ENCODE measurements at regions not wholly inside any gene's neighbourhood (a gene's known extent, or its start where the extent isn't known, plus 50 kb on each side); places are given as distances from the start of the nearest gene placed in this dataset.

DNA sequence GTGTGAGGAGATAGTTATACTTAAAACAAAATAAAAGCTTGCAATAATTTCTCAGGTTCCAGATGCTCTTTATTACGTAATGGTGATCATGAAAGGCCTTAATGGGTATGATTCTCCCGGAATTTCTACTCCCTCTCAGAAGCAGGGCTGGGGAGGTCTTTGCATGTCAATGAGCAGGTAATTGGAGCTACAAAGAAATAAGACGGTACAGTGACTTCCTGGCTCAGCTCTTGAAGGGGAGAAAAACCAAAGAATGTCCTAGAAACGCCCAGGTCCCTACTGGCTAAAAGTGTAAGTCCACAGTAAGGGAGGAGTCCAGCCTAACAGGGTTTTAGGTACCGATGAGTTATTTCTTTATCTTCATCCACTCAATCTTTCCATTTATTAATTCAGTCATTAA, 390.9 kb downstream of the TMEM114 start:
- no peaks in the 10 kb centered on the region for H3K9me3 ChIP-seq
- no peak for DNase-seq (ENCODE audit: low spot score)
- WGBS = 50% methylated on average over 5 of the region's 5 CpGs
- no peak overlapping the region for H3K27ac ChIP-seq
- intact Hi-C loops (cut with DNase I) = no loop called here
- H3K27me3 ChIP-seq (replicated peaks; ENCODE audit: insufficient read depth) = no peaks in the 10 kb centered on the region
- no peak overlapping the region for H3K4me3 ChIP-seq
- TF ChIP-seq POLR2AphosphoS5 (IDR thresholded peaks at IDR 0.05) = no peak
- TF ChIP-seq POLR2A (IDR thresholded peaks at IDR 0.05) = no peak
- TF ChIP-seq, protein P1, sequence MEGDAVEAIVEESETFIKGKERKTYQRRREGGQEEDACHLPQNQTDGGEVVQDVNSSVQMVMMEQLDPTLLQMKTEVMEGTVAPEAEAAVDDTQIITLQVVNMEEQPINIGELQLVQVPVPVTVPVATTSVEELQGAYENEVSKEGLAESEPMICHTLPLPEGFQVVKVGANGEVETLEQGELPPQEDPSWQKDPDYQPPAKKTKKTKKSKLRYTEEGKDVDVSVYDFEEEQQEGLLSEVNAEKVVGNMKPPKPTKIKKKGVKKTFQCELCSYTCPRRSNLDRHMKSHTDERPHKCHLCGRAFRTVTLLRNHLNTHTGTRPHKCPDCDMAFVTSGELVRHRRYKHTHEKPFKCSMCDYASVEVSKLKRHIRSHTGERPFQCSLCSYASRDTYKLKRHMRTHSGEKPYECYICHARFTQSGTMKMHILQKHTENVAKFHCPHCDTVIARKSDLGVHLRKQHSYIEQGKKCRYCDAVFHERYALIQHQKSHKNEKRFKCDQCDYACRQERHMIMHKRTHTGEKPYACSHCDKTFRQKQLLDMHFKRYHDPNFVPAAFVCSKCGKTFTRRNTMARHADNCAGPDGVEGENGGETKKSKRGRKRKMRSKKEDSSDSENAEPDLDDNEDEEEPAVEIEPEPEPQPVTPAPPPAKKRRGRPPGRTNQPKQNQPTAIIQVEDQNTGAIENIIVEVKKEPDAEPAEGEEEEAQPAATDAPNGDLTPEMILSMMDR (IDR thresholded peaks at IDR 0.05) = no peak
- H3K4me1 ChIP-seq (replicated peaks) = no peaks in the 10 kb centered on the region
- H3K36me3 ChIP-seq = no peaks in the 10 kb centered on the region

DNA sequence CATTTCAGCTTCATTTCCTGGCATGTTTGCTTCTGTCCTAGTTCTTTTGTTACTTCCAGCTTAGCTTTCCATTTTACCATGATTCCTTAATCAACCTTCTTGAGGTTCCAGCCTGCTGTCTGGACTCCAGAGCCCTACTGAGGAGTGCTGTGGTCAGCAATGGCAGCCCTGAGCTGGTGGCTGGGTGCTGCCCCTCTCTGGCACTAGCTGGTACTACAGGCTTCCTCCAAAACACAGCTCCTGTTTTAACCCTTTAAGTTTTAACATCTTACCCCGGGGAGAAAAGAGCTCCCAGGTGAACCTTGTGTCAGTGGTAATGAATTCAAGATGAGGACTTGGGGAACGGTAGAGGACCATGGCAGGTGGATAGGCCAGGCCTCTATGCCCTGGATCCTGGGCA, 395.5 kb downstream of the TMEM114 start:
- no peak overlapping the region for H3K4me3 ChIP-seq
- no peaks in the 10 kb centered on the region for H3K4me1 ChIP-seq (replicated peaks)
- 34% methylated on average over 2 of the region's 2 CpGs for WGBS
- no peaks in the 10 kb centered on the region for H3K36me3 ChIP-seq
- intact Hi-C loops (cut with DNase I) = no loop called here
- no peak for TF ChIP-seq POLR2A (IDR thresholded peaks at IDR 0.05)
- no peak for TF ChIP-seq POLR2AphosphoS5 (IDR thresholded peaks at IDR 0.05)
- TF ChIP-seq, protein P1 (IDR thresholded peaks at IDR 0.05) = no peak
- H3K27ac ChIP-seq = no peak overlapping the region
- H3K27me3 ChIP-seq (replicated peaks; ENCODE audit: insufficient read depth) = no peaks in the 10 kb centered on the region
- DNase-seq (ENCODE audit: low spot score) = no peak
- H3K9me3 ChIP-seq = no peaks in the 10 kb centered on the region

DNA sequence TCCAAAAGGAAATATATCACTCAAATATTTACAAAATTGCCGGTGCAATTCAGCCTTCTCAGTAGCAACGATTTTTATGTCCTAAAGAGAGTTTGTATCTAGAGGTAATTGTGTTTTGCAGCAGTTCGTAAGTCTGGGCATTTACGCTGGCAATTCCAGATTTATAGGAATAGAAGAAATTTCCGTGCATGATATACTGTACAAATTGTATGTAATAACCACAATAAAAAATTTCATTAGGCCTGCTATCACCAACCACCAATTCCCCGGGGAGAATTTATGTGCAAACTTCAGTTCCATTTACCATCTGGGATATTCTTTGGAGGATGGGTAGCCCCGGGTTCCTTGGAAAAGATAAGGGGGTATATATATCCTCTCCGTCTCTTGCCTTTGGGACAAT, 401.5 kb downstream of the TMEM114 start:
- no peaks in the 10 kb centered on the region for H3K27me3 ChIP-seq (replicated peaks; ENCODE audit: insufficient read depth)
- intact Hi-C loops (cut with DNase I) = no loop called here
- H3K36me3 ChIP-seq = no peaks in the 10 kb centered on the region
- WGBS = 61% methylated on average over 8 of the region's 8 CpGs
- H3K4me3 ChIP-seq = no peak overlapping the region
- TF ChIP-seq POLR2AphosphoS5 (IDR thresholded peaks at IDR 0.05) = no peak
- TF ChIP-seq, protein P1 (IDR thresholded peaks at IDR 0.05) = no peak
- no peaks in the 10 kb centered on the region for H3K4me1 ChIP-seq (replicated peaks)
- no peak overlapping the region for H3K27ac ChIP-seq
- no peak for DNase-seq (ENCODE audit: low spot score)
- no peaks in the 10 kb centered on the region for H3K9me3 ChIP-seq

DNA sequence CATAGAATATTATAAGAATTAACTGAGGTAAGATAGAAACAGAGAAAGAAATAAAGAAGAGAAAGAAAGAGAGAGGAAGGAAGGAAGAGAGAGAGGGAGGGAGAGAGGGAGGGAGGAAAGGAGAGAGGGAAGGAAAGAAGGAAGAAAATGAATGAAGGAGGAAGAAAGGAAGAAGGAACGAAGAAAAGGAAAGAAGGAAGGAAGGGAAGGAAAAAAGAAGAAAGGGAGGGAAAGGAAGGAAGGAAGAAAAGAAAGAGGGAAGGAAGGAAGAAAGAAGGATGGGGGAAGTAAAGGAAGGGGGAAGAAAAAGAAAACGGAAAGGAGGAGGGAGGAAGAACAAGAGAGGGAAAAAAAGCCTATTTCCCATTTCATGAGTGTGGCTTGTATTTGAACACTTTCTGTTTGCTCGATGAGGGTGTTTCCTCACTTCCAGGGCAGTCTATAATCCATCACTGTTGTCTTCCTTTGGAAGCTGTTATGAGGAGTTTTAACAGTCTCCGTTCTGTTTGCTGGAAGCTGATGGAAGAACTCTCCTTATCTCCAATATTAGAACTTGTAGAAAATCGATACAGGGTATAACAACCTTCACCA, 402.4 kb downstream of the TMEM114 start:
- intact Hi-C loops (cut with DNase I) = no loop called here
- H3K27ac ChIP-seq = no peak overlapping the region
- WGBS = 73% methylated on average over 5 of the region's 5 CpGs
- no peaks in the 10 kb centered on the region for H3K27me3 ChIP-seq (replicated peaks; ENCODE audit: insufficient read depth)
- H3K4me1 ChIP-seq (replicated peaks) = no peaks in the 10 kb centered on the region
- no peaks in the 10 kb centered on the region for H3K36me3 ChIP-seq
- no peaks in the 10 kb centered on the region for H3K9me3 ChIP-seq
- no peak for DNase-seq (ENCODE audit: low spot score)
- TF ChIP-seq POLR2AphosphoS5 (IDR thresholded peaks at IDR 0.05) (no peak), POLR2A (IDR thresholded peaks at IDR 0.05) (no peak)
- TF ChIP-seq, protein P1 (IDR thresholded peaks at IDR 0.05) = no peak
- no peak overlapping the region for H3K4me3 ChIP-seq

DNA sequence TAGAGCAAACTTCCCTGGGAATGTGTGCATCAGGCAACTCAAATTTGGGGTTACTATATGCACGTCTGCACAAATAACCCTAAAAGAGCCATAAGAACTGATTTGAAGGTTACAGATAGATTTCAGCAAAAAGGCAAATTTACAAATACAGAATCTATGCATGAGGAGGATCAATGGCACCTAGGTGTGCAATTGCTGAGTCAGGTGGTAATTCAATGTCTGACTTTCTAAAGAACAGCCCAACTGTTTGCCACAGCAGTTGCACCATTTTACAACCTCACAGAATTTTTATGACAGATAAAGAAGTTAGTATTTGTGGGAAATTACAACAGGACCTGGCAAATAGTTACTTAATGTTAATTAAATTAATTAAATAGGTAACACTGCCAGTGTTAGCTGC, 405.5 kb downstream of the TMEM114 start:
- DNase-seq (ENCODE audit: low spot score) = no peak
- Histone ChIP-seq H3K9me3 (no peaks in the 10 kb centered on the region), H3K4me1 (replicated peaks) (no peaks in the 10 kb centered on the region), H3K4me3 (no peak overlapping the region), H3K36me3 (no peaks in the 10 kb centered on the region), H3K27ac (no peak overlapping the region), H3K27me3 (replicated peaks; ENCODE audit: insufficient read depth) (no peaks in the 10 kb centered on the region)
- intact Hi-C loops (cut with DNase I) = no loop called here
- TF ChIP-seq, protein P1 (IDR thresholded peaks at IDR 0.05) = no peak
- TF ChIP-seq POLR2AphosphoS5 (IDR thresholded peaks at IDR 0.05) (no peak), POLR2A (IDR thresholded peaks at IDR 0.05) (no peak)
- 67% methylated on average over 1 of the region's 1 CpG for WGBS
